Neural progenitor cell (in vitro differentiated cells): ENCODE measurements at regions not wholly inside any gene's neighbourhood (a gene's known extent, or its start where the extent isn't known, plus 50 kb on each side); places are given as distances from the start of the nearest gene placed in this dataset.

Source experiments
- EZH2 ChIP-seq: fragments of 200-600 bp; sonication (generic); IDR thresholded peaks from 2 replicates; pipeline ENCODE4 v1.6.1; 2017; ENCODE audit warnings: antibody characterized with exemption, mild to moderate bottlenecking, moderate library complexity
- EZH2phosphoT487 ChIP-seq: fragments of 200-600 bp; sonication (generic); IDR thresholded peaks from 2 replicates; pipeline ENCODE4 v1.6.1; 2017; ENCODE audit warnings: antibody characterized with exemption
- TF ChIP-seq, protein P1 (sequence below): fragments of 200-600 bp; sonication (generic); IDR thresholded peaks from 2 replicates; pipeline ENCODE4 v1.5.1; 2017; ENCODE audit warnings: antibody characterized with exemption, mild to moderate bottlenecking

DNA sequence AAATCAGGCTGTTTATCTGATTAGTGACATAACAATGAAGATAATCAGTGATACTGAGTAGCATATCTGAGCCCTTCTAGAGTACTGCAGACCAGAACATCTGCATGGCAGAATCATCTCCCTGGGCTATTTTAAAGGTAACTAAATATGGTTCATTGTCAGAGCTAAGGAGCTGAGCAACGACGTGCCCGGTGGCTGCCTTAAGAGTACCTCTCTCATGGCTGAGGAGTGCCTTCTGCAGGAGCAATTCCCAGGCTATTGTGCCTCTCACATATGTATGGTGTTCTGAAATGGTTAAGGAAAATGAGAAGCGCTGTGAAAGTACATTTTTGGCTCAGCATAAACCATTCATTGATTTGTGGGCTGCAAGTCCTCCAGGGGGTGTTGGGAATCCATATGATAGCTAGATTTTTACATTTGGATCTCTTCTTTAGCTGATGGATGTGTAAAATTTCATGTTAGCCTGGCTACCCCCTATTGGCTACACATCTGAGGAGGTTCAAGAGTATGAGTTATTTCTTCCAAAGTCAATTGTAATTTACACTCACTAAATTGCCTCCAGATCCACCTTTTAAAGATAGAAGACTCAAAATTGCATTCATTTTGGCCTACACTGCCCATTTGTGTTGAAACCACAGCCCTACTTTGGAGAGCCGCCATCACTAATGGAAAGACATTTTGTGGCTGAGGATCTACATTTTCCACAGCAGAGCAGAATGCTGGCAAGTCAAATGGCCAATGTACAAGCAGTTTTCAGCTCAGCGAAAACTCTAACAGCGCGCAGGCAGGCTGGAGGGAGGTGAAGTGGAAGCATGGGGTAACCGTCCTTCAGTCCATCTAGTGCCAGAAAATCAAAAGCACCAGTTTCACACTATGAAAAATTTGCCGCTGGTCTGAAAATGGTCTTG is 198.0 kb downstream of the SIM1 start:
- TF ChIP-seq EZH2 (no peak), EZH2phosphoT487 (no peak)
- TF ChIP-seq, protein P1, sequence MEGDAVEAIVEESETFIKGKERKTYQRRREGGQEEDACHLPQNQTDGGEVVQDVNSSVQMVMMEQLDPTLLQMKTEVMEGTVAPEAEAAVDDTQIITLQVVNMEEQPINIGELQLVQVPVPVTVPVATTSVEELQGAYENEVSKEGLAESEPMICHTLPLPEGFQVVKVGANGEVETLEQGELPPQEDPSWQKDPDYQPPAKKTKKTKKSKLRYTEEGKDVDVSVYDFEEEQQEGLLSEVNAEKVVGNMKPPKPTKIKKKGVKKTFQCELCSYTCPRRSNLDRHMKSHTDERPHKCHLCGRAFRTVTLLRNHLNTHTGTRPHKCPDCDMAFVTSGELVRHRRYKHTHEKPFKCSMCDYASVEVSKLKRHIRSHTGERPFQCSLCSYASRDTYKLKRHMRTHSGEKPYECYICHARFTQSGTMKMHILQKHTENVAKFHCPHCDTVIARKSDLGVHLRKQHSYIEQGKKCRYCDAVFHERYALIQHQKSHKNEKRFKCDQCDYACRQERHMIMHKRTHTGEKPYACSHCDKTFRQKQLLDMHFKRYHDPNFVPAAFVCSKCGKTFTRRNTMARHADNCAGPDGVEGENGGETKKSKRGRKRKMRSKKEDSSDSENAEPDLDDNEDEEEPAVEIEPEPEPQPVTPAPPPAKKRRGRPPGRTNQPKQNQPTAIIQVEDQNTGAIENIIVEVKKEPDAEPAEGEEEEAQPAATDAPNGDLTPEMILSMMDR = no peak
